Activated CD4-positive, alpha-beta T cell treated with anti-CD3 and anti-CD28 coated beads, Interleukin-2, amount 50 U/mL, for 4 hours (primary cell): ENCODE measurements at regions not wholly inside any gene's neighbourhood (a gene's known extent, or its start where the extent isn't known, plus 50 kb on each side); places are given as distances from the start of the nearest gene placed in this dataset.

Experiments used
- DNase-seq, 2 experiments: peaks; one replicate each; pipeline ENCODE4 v3.0.0-alpha.2; 2020

- DNase-seq, result no peak
Measured at GRCh38 chrX:45765767-45766166, 565.1 kb upstream of the DIPK2B start.

GRCh38 chrX:45765281-45765680, 564.6 kb upstream of the DIPK2B start:
- DNase-seq, result no peak

- DNase-seq, result no peak
Measured at GRCh38 chrX:45762699-45763647, 562.3 kb upstream of the DIPK2B start.

- no peak for DNase-seq
Measured at GRCh38 chrX:45761920-45762319, 561.2 kb upstream of the DIPK2B start.

GRCh38 chrX:45760187-45760742, 559.6 kb upstream of the DIPK2B start:
- DNase-seq, result no peak

GRCh38 chrX:45758738-45759397, 558.2 kb upstream of the DIPK2B start:
- no peak for DNase-seq

- peak in 1 of 2 experiments; percentile 43 for DNase-seq
Measured at GRCh38 chrX:45758319-45758718, 557.6 kb upstream of the DIPK2B start.

- DNase-seq, result no peak
Measured at GRCh38 chrX:45757272-45757671, 556.6 kb upstream of the DIPK2B start.

GRCh38 chrX:45756557-45756956, 555.9 kb upstream of the DIPK2B start:
- no peak for DNase-seq

GRCh38 chrX:45755703-45756102, 555.0 kb upstream of the DIPK2B start:
- DNase-seq, result no peak

GRCh38 chrX:45751156-45751555, 550.5 kb upstream of the DIPK2B start:
- DNase-seq, result no peak

GRCh38 chrX:45750639-45751038, 550.0 kb upstream of the DIPK2B start:
- DNase-seq, result no peak

GRCh38 chrX:45749375-45749774, 548.7 kb upstream of the DIPK2B start:
- DNase-seq, result no peak

GRCh38 chrX:45748369-45748774, 547.7 kb upstream of the DIPK2B start:
- DNase-seq, result no peak

- no peak for DNase-seq
Measured at GRCh38 chrX:45747905-45748304, 547.2 kb upstream of the DIPK2B start.

GRCh38 chrX:45745479-45745878, 544.8 kb upstream of the DIPK2B start:
- no peak for DNase-seq

- no peak for DNase-seq
Measured at GRCh38 chrX:45743906-45744625, 543.4 kb upstream of the DIPK2B start.

GRCh38 chrX:45743081-45743533, 542.4 kb upstream of the DIPK2B start:
- peak in 1 of 2 experiments; percentile 15 for DNase-seq

- no peak for DNase-seq
Measured at GRCh38 chrX:45740291-45740690, 539.6 kb upstream of the DIPK2B start.

GRCh38 chrX:45735571-45735970, 534.9 kb upstream of the DIPK2B start:
- no peak for DNase-seq

- no peak for DNase-seq
Measured at GRCh38 chrX:45731448-45731847, 530.8 kb upstream of the DIPK2B start.

GRCh38 chrX:45727761-45728160, 527.1 kb upstream of the DIPK2B start:
- no peak for DNase-seq

- DNase-seq, result no peak
Measured at GRCh38 chrX:45722471-45722870, 521.8 kb upstream of the DIPK2B start.
